ENCODE measurements at regions not wholly inside any gene's neighbourhood (a gene's known extent, or its start where the extent isn't known, plus 50 kb on each side); places are given as distances from the start of the nearest gene placed in this dataset.

GRCh38 chr9:93864032-93864431 lies 91.1 kb downstream of the BARX1 start:
- TF ChIP-seq, protein P1, sequence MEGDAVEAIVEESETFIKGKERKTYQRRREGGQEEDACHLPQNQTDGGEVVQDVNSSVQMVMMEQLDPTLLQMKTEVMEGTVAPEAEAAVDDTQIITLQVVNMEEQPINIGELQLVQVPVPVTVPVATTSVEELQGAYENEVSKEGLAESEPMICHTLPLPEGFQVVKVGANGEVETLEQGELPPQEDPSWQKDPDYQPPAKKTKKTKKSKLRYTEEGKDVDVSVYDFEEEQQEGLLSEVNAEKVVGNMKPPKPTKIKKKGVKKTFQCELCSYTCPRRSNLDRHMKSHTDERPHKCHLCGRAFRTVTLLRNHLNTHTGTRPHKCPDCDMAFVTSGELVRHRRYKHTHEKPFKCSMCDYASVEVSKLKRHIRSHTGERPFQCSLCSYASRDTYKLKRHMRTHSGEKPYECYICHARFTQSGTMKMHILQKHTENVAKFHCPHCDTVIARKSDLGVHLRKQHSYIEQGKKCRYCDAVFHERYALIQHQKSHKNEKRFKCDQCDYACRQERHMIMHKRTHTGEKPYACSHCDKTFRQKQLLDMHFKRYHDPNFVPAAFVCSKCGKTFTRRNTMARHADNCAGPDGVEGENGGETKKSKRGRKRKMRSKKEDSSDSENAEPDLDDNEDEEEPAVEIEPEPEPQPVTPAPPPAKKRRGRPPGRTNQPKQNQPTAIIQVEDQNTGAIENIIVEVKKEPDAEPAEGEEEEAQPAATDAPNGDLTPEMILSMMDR (IDR thresholded peaks at IDR 0.05) = no peak
- H3K27me3 Mint-ChIP-seq (ENCODE audit: low read depth, poor library complexity) = peaks cover 13% of the 10 kb centered on the region
- DNase-seq = peak; percentile 45
- peaks cover 55% of the 10 kb centered on the region for H3K4me1 Mint-ChIP-seq
- H3K36me3 Mint-ChIP-seq (ENCODE audit: low read depth) = no peaks in the 10 kb centered on the region
- no peak overlapping the region for H3K4me3 Mint-ChIP-seq
- H3K9me3 Mint-ChIP-seq = no peaks in the 10 kb centered on the region
- peak overlapping the region; percentile 60 for H3K27ac Mint-ChIP-seq

DNA sequence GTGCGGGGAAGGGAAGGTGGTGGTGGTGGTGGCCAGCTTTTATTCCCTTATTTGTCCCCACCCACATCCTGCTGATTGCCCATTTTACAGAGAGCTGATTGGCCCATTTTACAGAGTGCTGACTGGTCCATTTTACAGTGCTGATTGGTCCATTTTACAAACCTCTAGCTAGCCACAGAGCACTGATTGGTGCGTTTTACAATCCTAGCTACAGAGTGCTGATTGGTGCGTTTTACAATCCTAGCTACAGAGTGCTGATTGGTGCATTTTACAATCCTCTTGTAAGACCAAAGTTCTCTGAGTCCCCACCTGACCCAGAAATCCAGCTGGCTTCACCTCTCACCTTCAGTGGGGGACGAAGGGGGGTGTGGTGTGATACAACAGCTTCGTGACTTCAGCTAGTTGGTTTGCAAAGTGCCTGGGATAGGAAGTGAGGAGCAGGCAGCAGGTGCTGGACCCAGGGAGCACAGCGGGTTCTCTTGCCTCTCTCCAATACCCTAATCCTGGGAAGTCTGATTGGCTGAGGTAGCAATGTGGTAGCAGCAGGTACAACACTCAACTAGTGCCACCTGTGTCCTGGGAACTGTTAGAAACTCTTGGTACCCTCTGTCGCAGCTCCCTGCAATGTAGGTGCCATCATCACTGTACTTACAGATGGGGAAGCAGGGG lies 92.1 kb downstream of the BARX1 start:
- H3K36me3 Mint-ChIP-seq (ENCODE audit: low read depth) = no peaks in the 10 kb centered on the region
- no peaks in the 10 kb centered on the region for H3K9me3 Mint-ChIP-seq
- peaks cover 17% of the 10 kb centered on the region for H3K27me3 Mint-ChIP-seq (ENCODE audit: low read depth, poor library complexity)
- no peak for DNase-seq
- H3K27ac Mint-ChIP-seq = no peak overlapping the region
- no peak overlapping the region for H3K4me3 Mint-ChIP-seq
- TF ChIP-seq, protein P1 (IDR thresholded peaks at IDR 0.05) = no peak
- peaks cover 46% of the 10 kb centered on the region for H3K4me1 Mint-ChIP-seq

DNA sequence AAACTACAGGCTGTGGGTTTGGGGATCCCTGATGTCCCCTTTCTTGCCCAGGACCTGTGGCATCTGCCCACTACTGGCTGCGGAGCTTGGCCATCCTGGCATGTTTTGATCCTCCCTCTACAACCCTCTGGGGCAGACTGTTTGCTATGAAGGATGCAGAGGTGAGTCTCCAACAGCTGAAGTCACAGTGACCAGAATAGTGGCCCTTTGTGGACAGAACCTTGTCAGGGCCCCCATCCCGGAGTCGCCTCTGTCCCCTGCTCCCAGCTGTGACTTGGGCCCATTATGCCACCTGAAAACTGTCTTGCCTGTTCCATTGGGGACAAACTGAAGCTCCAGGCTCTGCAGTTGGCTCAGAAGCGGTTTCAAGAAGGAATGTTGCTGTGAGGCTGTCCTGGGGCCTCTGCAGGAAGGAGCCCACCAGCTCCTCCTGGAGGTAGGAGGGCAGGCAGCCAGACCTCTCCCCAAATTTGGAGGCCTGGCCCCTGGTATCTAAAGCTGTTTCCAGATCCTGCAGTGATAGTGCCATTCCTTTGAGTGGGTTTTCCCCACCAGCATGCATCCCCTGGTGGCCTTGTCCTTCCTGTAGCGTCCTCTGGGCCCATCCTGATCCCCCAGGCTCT lies 93.3 kb downstream of the BARX1 start:
- peaks cover 46% of the 10 kb centered on the region for H3K4me1 Mint-ChIP-seq
- H3K9me3 Mint-ChIP-seq = no peaks in the 10 kb centered on the region
- no peak for DNase-seq
- peaks cover 24% of the 10 kb centered on the region for H3K27me3 Mint-ChIP-seq (ENCODE audit: low read depth, poor library complexity)
- no peak overlapping the region for H3K4me3 Mint-ChIP-seq
- H3K36me3 Mint-ChIP-seq (ENCODE audit: low read depth) = no peaks in the 10 kb centered on the region
- TF ChIP-seq, protein P1 (IDR thresholded peaks at IDR 0.05) = no peak
- H3K27ac Mint-ChIP-seq = no peak overlapping the region

- Mint-ChIP-seq H3K36me3 (ENCODE audit: low read depth) (no peaks in the 10 kb centered on the region), H3K4me1 (peaks cover 42% of the 10 kb centered on the region), H3K27me3 (ENCODE audit: low read depth, poor library complexity) (peaks cover 30% of the 10 kb centered on the region), H3K4me3 (no peak overlapping the region), H3K27ac (no peak overlapping the region), H3K9me3 (no peaks in the 10 kb centered on the region)
- DNase-seq = peak; percentile 24
- TF ChIP-seq, protein P1 (IDR thresholded peaks at IDR 0.05) = no peak
Observed at GRCh38 chr9:93860694-93861658, 94.2 kb downstream of the BARX1 start.

DNA sequence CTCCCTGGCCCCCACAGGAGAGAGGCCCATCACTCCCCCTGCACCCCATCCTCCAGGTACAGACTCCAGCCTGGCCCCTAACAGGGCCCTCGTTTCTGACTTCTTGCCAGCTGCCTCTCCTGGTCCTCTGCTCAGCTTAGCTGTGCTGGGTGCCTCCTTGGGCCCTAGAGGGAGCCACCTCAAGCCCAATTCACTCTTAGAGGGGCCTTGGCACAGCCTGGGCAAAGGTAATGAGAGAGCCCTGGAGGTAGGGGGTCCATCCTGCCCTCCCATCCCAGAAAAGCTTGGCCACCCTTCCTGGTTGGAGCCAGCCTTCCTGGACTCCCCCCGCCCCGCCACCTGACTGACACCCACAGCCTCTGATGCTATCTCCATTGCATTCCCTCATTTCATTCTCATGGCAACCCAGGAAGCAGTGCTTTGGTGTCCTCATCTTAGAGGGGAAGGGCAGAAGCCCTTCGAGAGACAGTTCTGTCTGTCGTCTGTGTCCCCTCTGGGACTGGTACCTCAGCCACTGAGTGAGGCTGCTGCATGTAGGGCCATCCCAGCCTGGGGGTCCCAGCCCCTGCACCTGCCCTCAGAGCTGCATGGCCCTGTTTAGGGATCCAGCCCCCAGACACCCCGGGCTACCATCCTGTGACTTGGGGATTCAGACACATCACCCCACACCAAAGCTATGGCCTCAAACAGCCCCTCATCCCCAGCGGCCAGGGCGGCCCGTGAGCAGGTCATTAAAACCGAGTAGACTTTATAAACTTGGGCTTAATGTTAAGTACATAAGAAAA lies 95.5 kb downstream of the BARX1 start:
- Mint-ChIP-seq H3K4me1 (peaks cover 29% of the 10 kb centered on the region), H3K9me3 (no peaks in the 10 kb centered on the region), H3K27me3 (ENCODE audit: low read depth, poor library complexity) (peaks cover 38% of the 10 kb centered on the region), H3K4me3 (no peak overlapping the region), H3K36me3 (ENCODE audit: low read depth) (no peaks in the 10 kb centered on the region), H3K27ac (no peak overlapping the region)
- DNase-seq = no peak
- TF ChIP-seq, protein P1 (IDR thresholded peaks at IDR 0.05) = no peak
